ENCODE measurements at regions not wholly inside any gene's neighbourhood (a gene's known extent, or its start where the extent isn't known, plus 50 kb on each side); places are given as distances from the start of the nearest gene placed in this dataset.

DNA sequence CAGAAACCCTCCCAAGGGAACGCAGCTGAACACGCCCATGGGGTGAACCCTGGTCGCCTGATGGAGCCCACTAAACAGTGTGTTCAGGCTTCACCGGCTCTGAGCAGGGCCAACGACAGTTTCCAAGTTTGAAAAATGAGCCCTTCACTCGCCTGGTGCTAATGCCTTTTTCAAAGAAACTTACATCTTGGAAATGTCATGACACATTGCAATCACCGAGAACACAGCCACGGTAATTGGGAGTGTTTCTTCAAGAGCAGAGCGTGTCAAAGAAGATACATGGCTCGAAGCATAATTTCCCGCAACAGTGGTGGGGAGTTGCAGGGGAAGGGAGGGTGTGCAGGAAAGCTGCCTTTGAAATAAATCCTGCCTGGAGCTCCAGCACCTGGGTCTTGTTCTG lies 463.2 kb downstream of the TMEM114 start:
- TF ChIP-seq EZH2phosphoT487 (conservative IDR thresholded peaks at IDR 0.05; ENCODE audit: low read length) = no peak
- TF ChIP-seq, protein P1, sequence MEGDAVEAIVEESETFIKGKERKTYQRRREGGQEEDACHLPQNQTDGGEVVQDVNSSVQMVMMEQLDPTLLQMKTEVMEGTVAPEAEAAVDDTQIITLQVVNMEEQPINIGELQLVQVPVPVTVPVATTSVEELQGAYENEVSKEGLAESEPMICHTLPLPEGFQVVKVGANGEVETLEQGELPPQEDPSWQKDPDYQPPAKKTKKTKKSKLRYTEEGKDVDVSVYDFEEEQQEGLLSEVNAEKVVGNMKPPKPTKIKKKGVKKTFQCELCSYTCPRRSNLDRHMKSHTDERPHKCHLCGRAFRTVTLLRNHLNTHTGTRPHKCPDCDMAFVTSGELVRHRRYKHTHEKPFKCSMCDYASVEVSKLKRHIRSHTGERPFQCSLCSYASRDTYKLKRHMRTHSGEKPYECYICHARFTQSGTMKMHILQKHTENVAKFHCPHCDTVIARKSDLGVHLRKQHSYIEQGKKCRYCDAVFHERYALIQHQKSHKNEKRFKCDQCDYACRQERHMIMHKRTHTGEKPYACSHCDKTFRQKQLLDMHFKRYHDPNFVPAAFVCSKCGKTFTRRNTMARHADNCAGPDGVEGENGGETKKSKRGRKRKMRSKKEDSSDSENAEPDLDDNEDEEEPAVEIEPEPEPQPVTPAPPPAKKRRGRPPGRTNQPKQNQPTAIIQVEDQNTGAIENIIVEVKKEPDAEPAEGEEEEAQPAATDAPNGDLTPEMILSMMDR (IDR thresholded peaks at IDR 0.05; ENCODE audit: insufficient read depth, low read length, poor library complexity, severe bottlenecking) = no peak
- Histone ChIP-seq H3K9me3 (ENCODE audit: insufficient read depth, low read length) (no peaks in the 10 kb centered on the region), H3K9ac (ENCODE audit: low read length) (no peak overlapping the region), H3K36me3 (ENCODE audit: low read length) (no peaks in the 10 kb centered on the region), H2AFZ (ENCODE audit: low read depth, low read length, severe bottlenecking) (no peak overlapping the region), H3K9me2 (replicated peaks; ENCODE audit: insufficient read depth, low read length) (no peaks in the 10 kb centered on the region), H4K20me1 (ENCODE audit: low read depth, low read length) (no peaks in the 10 kb centered on the region), H3F3A (ENCODE audit: insufficient read depth) (no peaks in the 10 kb centered on the region), H3K27ac (ENCODE audit: low read depth, low read length) (no peak overlapping the region), H3K4me3 (ENCODE audit: insufficient read depth, low read length, poor library complexity, severe bottlenecking) (no peak overlapping the region), H3K4me2 (ENCODE audit: low read depth, low read length, poor library complexity, severe bottlenecking) (no peak overlapping the region), H3K79me2 (ENCODE audit: insufficient read depth, low read length) (no peaks in the 10 kb centered on the region), H3K27me3 (ENCODE audit: low read length) (no peaks in the 10 kb centered on the region)

DNA sequence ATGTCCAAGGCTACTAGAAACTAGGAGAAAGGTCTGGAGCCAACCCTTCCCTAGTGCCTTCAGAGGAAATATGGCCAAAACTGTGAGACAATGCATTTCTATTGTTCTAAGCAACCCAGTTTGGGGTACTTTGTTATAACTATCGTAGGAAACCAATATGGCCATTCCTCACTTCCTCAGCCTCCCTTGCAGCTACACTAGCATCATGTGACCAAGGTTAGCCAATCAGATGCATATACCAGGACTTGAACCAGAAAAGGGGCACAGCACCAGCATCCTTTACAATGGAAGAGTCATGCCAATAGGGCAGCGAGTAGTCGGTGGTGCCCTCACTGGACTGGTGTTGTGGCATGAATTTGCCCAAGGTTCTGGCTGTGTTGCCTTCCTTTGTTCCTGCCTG lies 464.0 kb downstream of the TMEM114 start:
- no peak overlapping the region for H3K9ac ChIP-seq (ENCODE audit: low read length)
- no peaks in the 10 kb centered on the region for H3F3A ChIP-seq (ENCODE audit: insufficient read depth)
- H3K79me2 ChIP-seq (ENCODE audit: insufficient read depth, low read length) = no peaks in the 10 kb centered on the region
- H3K9me2 ChIP-seq (replicated peaks; ENCODE audit: insufficient read depth, low read length) = no peaks in the 10 kb centered on the region
- no peak for TF ChIP-seq EZH2phosphoT487 (conservative IDR thresholded peaks at IDR 0.05; ENCODE audit: low read length)
- TF ChIP-seq, protein P1 (IDR thresholded peaks at IDR 0.05; ENCODE audit: insufficient read depth, low read length, poor library complexity, severe bottlenecking) = no peak
- no peak overlapping the region for H3K27ac ChIP-seq (ENCODE audit: low read depth, low read length)
- H3K27me3 ChIP-seq (ENCODE audit: low read length) = no peaks in the 10 kb centered on the region
- H3K4me2 ChIP-seq (ENCODE audit: low read depth, low read length, poor library complexity, severe bottlenecking) = no peak overlapping the region
- no peak overlapping the region for H2AFZ ChIP-seq (ENCODE audit: low read depth, low read length, severe bottlenecking)
- H4K20me1 ChIP-seq (ENCODE audit: low read depth, low read length) = no peaks in the 10 kb centered on the region
- no peaks in the 10 kb centered on the region for H3K9me3 ChIP-seq (ENCODE audit: insufficient read depth, low read length)
- no peaks in the 10 kb centered on the region for H3K36me3 ChIP-seq (ENCODE audit: low read length)
- no peak overlapping the region for H3K4me3 ChIP-seq (ENCODE audit: insufficient read depth, low read length, poor library complexity, severe bottlenecking)

DNA sequence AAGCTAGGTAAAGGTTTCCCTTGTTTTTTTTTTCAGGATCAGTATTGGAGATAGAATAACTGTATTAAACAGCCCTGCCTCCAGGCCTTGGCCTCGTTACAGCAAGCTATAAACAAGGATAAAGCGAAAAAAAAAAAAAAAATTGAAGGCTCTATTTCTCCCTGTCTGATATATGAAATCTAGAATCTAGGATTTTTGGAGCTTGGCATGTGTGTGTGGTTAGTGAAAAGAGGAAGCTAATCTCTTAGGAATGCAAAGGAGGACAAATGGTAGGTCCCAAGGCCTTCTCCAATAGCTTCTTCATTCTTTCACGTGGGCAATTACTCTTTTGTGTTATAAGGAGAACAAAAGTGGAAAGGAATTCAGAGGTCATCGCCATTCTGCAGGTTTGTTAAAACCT lies 470.3 kb downstream of the TMEM114 start:
- no peak overlapping the region for H2AFZ ChIP-seq (ENCODE audit: low read depth, low read length, severe bottlenecking)
- H3K9me3 ChIP-seq (ENCODE audit: insufficient read depth, low read length) = no peaks in the 10 kb centered on the region
- no peak overlapping the region for H3K4me3 ChIP-seq (ENCODE audit: insufficient read depth, low read length, poor library complexity, severe bottlenecking)
- H3K79me2 ChIP-seq (ENCODE audit: insufficient read depth, low read length) = no peaks in the 10 kb centered on the region
- no peaks in the 10 kb centered on the region for H3K36me3 ChIP-seq (ENCODE audit: low read length)
- H3K4me2 ChIP-seq (ENCODE audit: low read depth, low read length, poor library complexity, severe bottlenecking) = no peak overlapping the region
- no peaks in the 10 kb centered on the region for H3K9me2 ChIP-seq (replicated peaks; ENCODE audit: insufficient read depth, low read length)
- no peaks in the 10 kb centered on the region for H4K20me1 ChIP-seq (ENCODE audit: low read depth, low read length)
- H3K27me3 ChIP-seq (ENCODE audit: low read length) = no peaks in the 10 kb centered on the region
- H3K9ac ChIP-seq (ENCODE audit: low read length) = no peak overlapping the region
- no peak overlapping the region for H3K27ac ChIP-seq (ENCODE audit: low read depth, low read length)
- TF ChIP-seq EZH2phosphoT487 (conservative IDR thresholded peaks at IDR 0.05; ENCODE audit: low read length) = no peak
- TF ChIP-seq, protein P1 (IDR thresholded peaks at IDR 0.05; ENCODE audit: insufficient read depth, low read length, poor library complexity, severe bottlenecking) = no peak
- no peaks in the 10 kb centered on the region for H3F3A ChIP-seq (ENCODE audit: insufficient read depth)
